ENCODE measurements at regions not wholly inside any gene's neighbourhood (a gene's known extent, or its start where the extent isn't known, plus 50 kb on each side); places are given as distances from the start of the nearest gene placed in this dataset.

DNA sequence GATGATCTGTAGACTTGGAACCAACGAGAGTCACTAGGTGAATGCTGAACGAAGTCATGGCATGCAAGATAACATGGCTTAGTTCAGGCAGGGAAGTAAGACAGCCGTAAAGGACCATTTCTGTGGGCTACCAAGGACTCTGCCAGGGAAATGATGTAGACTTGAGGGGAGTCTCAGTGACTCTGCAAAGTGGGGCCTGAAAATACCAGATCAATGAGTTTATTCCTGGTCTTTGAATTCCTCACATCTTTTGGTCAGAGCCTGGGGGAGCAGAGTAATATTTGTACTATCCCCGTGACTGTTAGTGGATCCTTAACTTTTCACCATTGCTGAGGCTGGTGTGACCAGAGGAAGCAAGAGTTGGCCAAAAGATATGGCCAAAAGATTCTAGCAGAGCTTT lies 60.7 kb upstream of the INHBA start:
- TF ChIP-seq CTCF (IDR thresholded peaks at IDR 0.05) (no peak), EZH2 (IDR thresholded peaks at IDR 0.05; ENCODE audit: borderline replicate concordance, insufficient read depth, low read depth, low read length, poor library complexity, severe bottlenecking) (no peak)
